ENCODE measurements at regions not wholly inside any gene's neighbourhood (a gene's known extent, or its start where the extent isn't known, plus 50 kb on each side); places are given as distances from the start of the nearest gene placed in this dataset.

DNA sequence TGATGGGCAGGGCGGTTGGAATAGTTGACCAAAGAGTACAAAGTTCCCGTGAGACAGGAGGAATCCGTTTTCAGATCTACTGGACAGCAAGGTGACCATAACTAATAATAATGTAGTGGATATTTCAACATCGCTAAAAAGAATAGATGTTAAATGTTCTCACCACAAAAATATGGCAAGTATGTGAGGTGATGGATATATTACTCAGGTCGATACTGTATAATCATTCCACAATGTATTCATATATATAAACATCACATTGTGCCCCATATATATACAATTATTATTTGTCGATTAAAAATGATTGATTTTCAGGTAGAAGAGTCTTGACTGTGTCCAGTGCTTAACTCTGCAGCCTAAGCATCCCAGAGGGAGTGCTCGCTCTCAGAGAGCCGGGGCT lies 141.6 kb upstream of the TENM3 start:
- DNase-seq (ENCODE audit: low spot score in 2 of 2) (no peak), ATAC-seq (replicated peaks; ENCODE audit: extremely low read depth, poor library complexity, severe bottlenecking) (no peak)
- Mint-ChIP-seq H3K4me3 (no peak overlapping the region), H3K27me3 (no peaks in the 10 kb centered on the region), H3K9me3 (peaks cover 11% of the 10 kb centered on the region), H3K27ac (ENCODE audit: low read depth) (no peak overlapping the region), H3K4me1 (no peaks in the 10 kb centered on the region), H3K36me3 (ENCODE audit: insufficient read depth) (no peaks in the 10 kb centered on the region)

DNA sequence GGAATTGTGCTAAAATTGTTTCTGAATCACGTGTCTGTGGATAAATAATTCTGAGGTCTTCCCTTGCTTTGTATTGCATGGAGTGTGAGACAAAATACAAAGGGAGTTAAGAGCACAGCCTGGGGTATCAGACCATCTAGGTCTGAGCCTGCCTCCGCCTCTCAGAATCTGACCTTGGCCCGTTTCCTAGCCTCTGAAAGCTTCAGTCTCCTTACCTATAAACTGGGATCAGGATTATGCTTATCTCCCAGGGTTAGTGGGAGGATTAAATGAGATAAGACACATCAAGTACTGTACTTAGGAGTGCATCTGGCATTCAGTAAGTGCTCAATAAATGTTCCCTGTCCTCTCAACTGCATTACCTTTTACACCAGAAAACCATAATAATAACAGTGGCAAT lies 140.6 kb upstream of the TENM3 start:
- H3K4me1 Mint-ChIP-seq, result no peaks in the 10 kb centered on the region
- no peaks in the 10 kb centered on the region for H3K36me3 Mint-ChIP-seq (ENCODE audit: insufficient read depth)
- H3K9me3 Mint-ChIP-seq, result peaks cover 11% of the 10 kb centered on the region
- no peaks in the 10 kb centered on the region for H3K27me3 Mint-ChIP-seq
- no peak overlapping the region for H3K27ac Mint-ChIP-seq (ENCODE audit: low read depth)
- DNase-seq (ENCODE audit: low spot score in 2 of 2) (no peak), ATAC-seq (replicated peaks; ENCODE audit: extremely low read depth, poor library complexity, severe bottlenecking) (no peak)
- H3K4me3 Mint-ChIP-seq, result no peak overlapping the region

DNA sequence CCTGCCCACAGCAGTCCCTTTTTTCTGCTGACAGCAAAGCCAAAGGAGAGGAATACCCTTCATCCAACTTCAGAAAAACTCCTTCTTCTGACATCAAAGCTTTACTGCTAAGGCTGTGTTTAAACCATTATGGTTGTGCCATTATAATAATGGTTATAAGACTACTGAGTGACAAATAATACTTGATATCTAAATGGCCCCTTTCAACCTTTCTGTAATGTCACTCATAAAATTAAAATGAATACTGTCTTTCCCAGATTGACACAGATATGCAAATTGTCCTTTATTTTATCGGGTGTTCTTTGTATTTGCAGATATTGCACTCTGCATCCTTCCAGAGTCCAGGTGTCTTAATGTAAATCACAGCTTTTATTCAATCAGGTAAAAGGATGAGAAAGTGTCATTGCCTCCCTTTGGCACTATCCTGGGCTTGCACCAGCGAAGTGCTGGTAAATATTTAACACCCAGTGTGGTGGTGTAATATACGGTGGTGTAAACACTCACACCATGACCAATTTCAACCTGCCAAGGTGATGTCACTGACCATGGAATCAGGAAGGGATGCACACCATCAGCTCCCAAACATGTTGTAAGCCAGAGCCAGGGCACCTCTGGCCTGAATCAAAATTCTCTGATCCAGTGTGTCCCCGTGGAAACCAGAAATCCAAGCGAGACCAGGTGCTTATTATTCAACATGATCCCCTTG lies 139.4 kb upstream of the TENM3 start:
- no peaks in the 10 kb centered on the region for H3K36me3 Mint-ChIP-seq (ENCODE audit: insufficient read depth)
- H3K9me3 Mint-ChIP-seq, result peaks cover 12% of the 10 kb centered on the region
- ATAC-seq (replicated peaks; ENCODE audit: extremely low read depth, poor library complexity, severe bottlenecking) (no peak), DNase-seq (ENCODE audit: low spot score in 2 of 2) (no peak)
- H3K4me3 Mint-ChIP-seq, result no peak overlapping the region
- no peaks in the 10 kb centered on the region for H3K27me3 Mint-ChIP-seq
- no peaks in the 10 kb centered on the region for H3K4me1 Mint-ChIP-seq
- H3K27ac Mint-ChIP-seq (ENCODE audit: low read depth), result no peak overlapping the region

DNA sequence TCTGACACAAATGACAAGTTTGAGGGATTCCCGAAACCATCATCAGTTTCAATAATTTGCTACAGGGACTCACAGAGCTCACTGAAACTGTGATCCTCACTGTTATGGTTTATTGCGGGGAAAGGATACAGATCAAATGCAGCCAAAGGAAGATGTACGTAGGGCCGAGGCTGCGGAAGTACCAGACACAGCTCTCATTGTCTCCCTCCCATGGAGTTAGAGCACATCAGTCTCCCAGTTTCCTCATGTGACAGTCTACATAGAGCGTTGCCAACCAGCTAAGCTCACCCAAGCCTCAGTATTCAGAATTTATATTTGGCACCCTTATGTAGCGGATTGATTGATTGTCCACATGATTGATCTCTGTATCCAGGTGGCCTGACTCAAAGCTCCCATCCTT lies 137.8 kb upstream of the TENM3 start:
- no peaks in the 10 kb centered on the region for H3K27me3 Mint-ChIP-seq

GRCh38 chr4:182107931-182108330 lies 135.3 kb upstream of the TENM3 start:
- Mint-ChIP-seq H3K9me3 (peaks cover 5% of the 10 kb centered on the region), H3K4me3 (no peak overlapping the region), H3K36me3 (ENCODE audit: insufficient read depth) (no peaks in the 10 kb centered on the region), H3K27me3 (no peaks in the 10 kb centered on the region), H3K27ac (ENCODE audit: low read depth) (no peak overlapping the region), H3K4me1 (no peaks in the 10 kb centered on the region)
- DNase-seq (ENCODE audit: low spot score in 2 of 2) (no peak), ATAC-seq (replicated peaks; ENCODE audit: extremely low read depth, poor library complexity, severe bottlenecking) (no peak)

More for the DNA sequence above, 137.8 kb upstream of the TENM3 start:
- Mint-ChIP-seq H3K27ac (ENCODE audit: low read depth) (no peak overlapping the region), H3K4me1 (no peaks in the 10 kb centered on the region), H3K36me3 (ENCODE audit: insufficient read depth) (no peaks in the 10 kb centered on the region), H3K9me3 (peaks cover 5% of the 10 kb centered on the region), H3K4me3 (no peak overlapping the region)
- no peak for ATAC-seq (replicated peaks; ENCODE audit: extremely low read depth, poor library complexity, severe bottlenecking)
- DNase-seq (ENCODE audit: low spot score in 2 of 2), result no peak

- DNase-seq (ENCODE audit: low spot score in 2 of 2), result no peak
- H3K27me3 Mint-ChIP-seq, result no peaks in the 10 kb centered on the region
- no peaks in the 10 kb centered on the region for H3K36me3 Mint-ChIP-seq (ENCODE audit: insufficient read depth)
- H3K9me3 Mint-ChIP-seq, result peaks cover 12% of the 10 kb centered on the region
- H3K4me3 Mint-ChIP-seq, result no peak overlapping the region
- ATAC-seq (replicated peaks; ENCODE audit: extremely low read depth, poor library complexity, severe bottlenecking), result no peak
- H3K4me1 Mint-ChIP-seq, result no peaks in the 10 kb centered on the region
- H3K27ac Mint-ChIP-seq (ENCODE audit: low read depth), result no peak overlapping the region
Observed at GRCh38 chr4:182111586-182111985, 131.6 kb upstream of the TENM3 start.

DNA sequence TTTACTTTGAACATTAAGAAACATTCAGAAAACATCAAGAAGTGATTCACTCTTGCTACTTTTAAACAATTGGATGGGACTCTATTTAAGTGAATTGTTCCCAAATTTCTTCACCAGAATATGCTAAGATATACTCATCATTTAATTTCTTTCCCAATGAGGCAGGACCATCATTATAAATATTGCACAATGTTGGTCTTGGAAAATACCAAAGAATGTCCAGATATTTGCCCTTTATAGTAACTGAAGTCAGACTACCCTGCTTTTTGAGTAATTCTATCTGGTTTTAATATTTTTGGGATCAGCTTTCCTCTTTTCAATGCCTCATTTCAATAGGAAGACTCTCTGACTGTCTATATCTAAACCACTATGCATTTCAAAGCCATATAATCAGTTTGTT lies 129.4 kb upstream of the TENM3 start:
- H3K27ac Mint-ChIP-seq (ENCODE audit: low read depth), result no peak overlapping the region
- no peaks in the 10 kb centered on the region for H3K36me3 Mint-ChIP-seq (ENCODE audit: insufficient read depth)
- H3K4me1 Mint-ChIP-seq, result no peaks in the 10 kb centered on the region
- no peak for ATAC-seq (replicated peaks; ENCODE audit: extremely low read depth, poor library complexity, severe bottlenecking)
- no peak overlapping the region for H3K4me3 Mint-ChIP-seq
- H3K9me3 Mint-ChIP-seq, result peaks cover 13% of the 10 kb centered on the region
- no peak for DNase-seq (ENCODE audit: low spot score in 2 of 2)
- H3K27me3 Mint-ChIP-seq, result no peaks in the 10 kb centered on the region

- Mint-ChIP-seq H3K27me3 (no peaks in the 10 kb centered on the region), H3K27ac (ENCODE audit: low read depth) (no peak overlapping the region)
- no peak for ATAC-seq (replicated peaks; ENCODE audit: extremely low read depth, poor library complexity, severe bottlenecking)
Observed at GRCh38 chr4:182124359-182124758, 118.8 kb upstream of the TENM3 start.

GRCh38 chr4:182126096-182126495 lies 117.1 kb upstream of the TENM3 start:
- H3K27ac Mint-ChIP-seq (ENCODE audit: low read depth), result no peak overlapping the region
- ATAC-seq (replicated peaks; ENCODE audit: extremely low read depth, poor library complexity, severe bottlenecking) (no peak), DNase-seq (ENCODE audit: low spot score in 2 of 2) (no peak)
- no peaks in the 10 kb centered on the region for H3K36me3 Mint-ChIP-seq (ENCODE audit: insufficient read depth)
- no peaks in the 10 kb centered on the region for H3K27me3 Mint-ChIP-seq
- H3K9me3 Mint-ChIP-seq, result peaks cover 22% of the 10 kb centered on the region
- no peak overlapping the region for H3K4me3 Mint-ChIP-seq
- H3K4me1 Mint-ChIP-seq, result no peaks in the 10 kb centered on the region

More at GRCh38 chr4:182124359-182124758, 118.8 kb upstream of the TENM3 start:
- H3K36me3 Mint-ChIP-seq (ENCODE audit: insufficient read depth), result no peaks in the 10 kb centered on the region
- H3K4me1 Mint-ChIP-seq, result no peaks in the 10 kb centered on the region
- H3K4me3 Mint-ChIP-seq, result no peak overlapping the region
- no peak for DNase-seq (ENCODE audit: low spot score in 2 of 2)
- peaks cover 31% of the 10 kb centered on the region for H3K9me3 Mint-ChIP-seq

- ATAC-seq (replicated peaks; ENCODE audit: extremely low read depth, poor library complexity, severe bottlenecking), result no peak
- no peak for DNase-seq (ENCODE audit: low spot score in 2 of 2)
- H3K27me3 Mint-ChIP-seq, result no peaks in the 10 kb centered on the region
Observed at GRCh38 chr4:182126603-182127002, 116.6 kb upstream of the TENM3 start.

GRCh38 chr4:182133033-182133432 lies 110.2 kb upstream of the TENM3 start:
- ATAC-seq (replicated peaks; ENCODE audit: extremely low read depth, poor library complexity, severe bottlenecking) (no peak), DNase-seq (ENCODE audit: low spot score in 2 of 2) (no peak)
- H3K36me3 Mint-ChIP-seq (ENCODE audit: insufficient read depth), result no peaks in the 10 kb centered on the region
- H3K27ac Mint-ChIP-seq (ENCODE audit: low read depth), result no peak overlapping the region
- H3K9me3 Mint-ChIP-seq, result no peaks in the 10 kb centered on the region
- no peaks in the 10 kb centered on the region for H3K4me1 Mint-ChIP-seq
- no peak overlapping the region for H3K4me3 Mint-ChIP-seq
- peaks cover 5% of the 10 kb centered on the region for H3K27me3 Mint-ChIP-seq

More at GRCh38 chr4:182126603-182127002, 116.6 kb upstream of the TENM3 start:
- Mint-ChIP-seq H3K27ac (ENCODE audit: low read depth) (no peak overlapping the region), H3K4me1 (no peaks in the 10 kb centered on the region), H3K36me3 (ENCODE audit: insufficient read depth) (no peaks in the 10 kb centered on the region), H3K9me3 (peaks cover 21% of the 10 kb centered on the region), H3K4me3 (no peak overlapping the region)

- H3K27ac Mint-ChIP-seq (ENCODE audit: low read depth), result no peak overlapping the region
- no peaks in the 10 kb centered on the region for H3K36me3 Mint-ChIP-seq (ENCODE audit: insufficient read depth)
Observed at GRCh38 chr4:182134261-182134660, 108.9 kb upstream of the TENM3 start.

GRCh38 chr4:182136201-182136600 lies 107.0 kb upstream of the TENM3 start:
- no peak for ATAC-seq (replicated peaks; ENCODE audit: extremely low read depth, poor library complexity, severe bottlenecking)
- DNase-seq (ENCODE audit: low spot score in 2 of 2), result no peak
- Mint-ChIP-seq H3K9me3 (no peaks in the 10 kb centered on the region), H3K36me3 (ENCODE audit: insufficient read depth) (no peaks in the 10 kb centered on the region), H3K27ac (ENCODE audit: low read depth) (no peak overlapping the region), H3K4me1 (no peaks in the 10 kb centered on the region), H3K27me3 (peaks cover 32% of the 10 kb centered on the region), H3K4me3 (no peak overlapping the region)

More at GRCh38 chr4:182134261-182134660, 108.9 kb upstream of the TENM3 start:
- H3K9me3 Mint-ChIP-seq, result no peaks in the 10 kb centered on the region
- no peaks in the 10 kb centered on the region for H3K4me1 Mint-ChIP-seq
- H3K27me3 Mint-ChIP-seq, result peaks cover 17% of the 10 kb centered on the region
- no peak for DNase-seq (ENCODE audit: low spot score in 2 of 2)
- ATAC-seq (replicated peaks; ENCODE audit: extremely low read depth, poor library complexity, severe bottlenecking), result no peak
- H3K4me3 Mint-ChIP-seq, result no peak overlapping the region

Measured in central memory CD8-positive, alpha-beta T cell (primary cell).